COLO668 (cell line): ENCODE measurements at regions not wholly inside any gene's neighbourhood (a gene's known extent, or its start where the extent isn't known, plus 50 kb on each side); places are given as distances from the start of the nearest gene placed in this dataset.

Experiments used
- DNase-seq: peaks from one replicate; lab custom pipeline; 2025; ENCODE audit not compliant: unreplicated experiment; lab: John Stamatoyannopoulos, UW

- no peak for DNase-seq
These were observed 168.9 kb upstream of the MAF start for GRCh38 chr16:79769270-79769927.

DNA sequence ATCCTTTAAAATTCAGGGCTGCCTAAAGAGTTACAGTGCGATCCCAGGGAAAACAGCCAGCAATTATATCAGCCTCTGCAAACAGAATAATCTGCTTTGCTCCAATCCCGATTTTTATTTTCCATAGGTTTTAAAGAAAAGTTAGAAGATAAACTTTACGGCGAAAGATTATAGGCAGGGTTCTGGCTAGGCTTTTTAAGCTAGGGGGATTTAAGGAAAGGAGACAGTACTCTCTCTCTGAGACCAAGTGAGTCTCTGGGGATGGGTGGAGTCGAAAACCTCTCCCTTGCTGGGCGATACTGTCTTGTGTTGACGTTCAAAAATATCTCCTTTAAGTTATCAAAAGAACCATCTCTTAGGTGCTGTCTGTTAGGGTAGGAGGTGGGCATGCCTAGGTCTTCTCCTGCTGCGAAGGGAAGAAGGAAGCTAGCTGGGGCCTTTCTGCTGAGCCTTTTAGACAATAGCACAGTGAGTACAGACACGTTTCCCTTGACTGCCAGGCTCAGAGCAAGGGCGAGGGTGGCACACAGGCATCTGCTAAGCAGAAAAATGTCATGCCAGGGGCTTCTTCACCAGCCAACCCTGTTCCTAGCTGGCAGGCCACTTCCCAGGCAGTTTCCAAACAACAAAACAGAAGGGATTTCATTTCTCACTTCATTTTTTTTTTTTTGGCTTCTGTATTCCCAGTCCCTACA lies 167.9 kb upstream of the MAF start:
- DNase-seq = no peak

DNA sequence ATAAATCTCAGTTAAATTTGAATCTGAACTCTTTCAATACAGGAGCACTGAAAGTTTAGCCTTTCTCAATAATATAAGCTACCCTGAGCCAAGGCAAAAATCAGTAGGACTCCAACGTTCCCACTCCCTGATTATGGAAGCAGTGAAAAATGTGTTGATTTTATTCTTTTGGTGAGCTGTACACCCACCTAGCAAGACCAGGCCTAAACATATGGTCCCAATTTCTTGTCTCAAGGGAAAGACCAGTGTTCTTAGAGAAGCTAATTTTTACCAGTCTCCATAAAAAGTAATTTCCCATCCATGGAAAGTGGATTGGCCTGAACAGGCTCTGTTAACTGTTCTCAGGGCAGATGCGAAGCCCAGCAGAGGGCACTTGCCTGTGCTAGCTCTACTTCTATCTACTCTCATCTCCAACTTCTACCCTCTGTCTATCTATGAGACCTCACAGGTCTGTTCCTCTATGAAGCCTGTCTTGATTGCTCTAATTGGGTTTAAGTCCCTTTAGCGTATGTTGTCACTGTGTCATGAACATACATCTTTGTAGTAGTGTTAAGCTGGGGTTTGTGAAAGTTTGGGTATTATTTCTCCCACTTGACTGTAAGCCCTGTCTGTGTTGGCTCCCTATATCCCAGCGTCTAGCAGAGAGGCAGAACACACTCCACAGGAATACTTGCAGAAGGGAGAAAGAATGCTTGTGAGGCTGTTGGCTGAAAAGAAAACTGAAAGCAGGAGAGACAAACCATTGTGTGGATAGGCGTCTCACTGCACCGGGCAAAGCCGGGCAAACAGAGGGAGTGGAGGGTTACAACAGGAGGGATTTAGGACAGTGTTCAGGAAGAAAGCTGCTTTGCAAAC lies 167.1 kb upstream of the MAF start:
- DNase-seq = no peak

- no peak for DNase-seq
These were observed 165.4 kb upstream of the MAF start for GRCh38 chr16:79765901-79766394.

GRCh38 chr16:79765431-79765830 lies 164.9 kb upstream of the MAF start:
- no peak for DNase-seq

- DNase-seq = no peak
These were observed 164.0 kb upstream of the MAF start for GRCh38 chr16:79764415-79765110.

DNA sequence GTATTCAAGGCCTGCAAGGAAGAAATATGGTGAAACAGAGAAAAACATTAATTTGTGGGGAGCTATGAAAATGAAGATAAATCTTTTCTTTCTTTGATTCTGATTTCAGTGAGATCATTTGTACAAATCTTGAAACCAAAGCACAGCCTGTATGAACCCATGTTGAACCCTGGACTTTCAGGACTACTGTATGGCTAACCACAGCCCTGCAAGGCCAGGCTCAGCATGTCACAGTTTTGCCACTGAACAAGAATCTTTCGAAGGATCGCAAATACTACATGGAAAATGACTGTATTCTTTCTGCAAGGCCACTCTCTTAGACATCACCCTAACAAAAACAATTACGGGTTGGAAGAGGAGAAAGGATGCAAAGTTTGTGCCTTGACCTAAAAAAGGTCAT lies 161.7 kb upstream of the MAF start:
- DNase-seq = no peak

DNA sequence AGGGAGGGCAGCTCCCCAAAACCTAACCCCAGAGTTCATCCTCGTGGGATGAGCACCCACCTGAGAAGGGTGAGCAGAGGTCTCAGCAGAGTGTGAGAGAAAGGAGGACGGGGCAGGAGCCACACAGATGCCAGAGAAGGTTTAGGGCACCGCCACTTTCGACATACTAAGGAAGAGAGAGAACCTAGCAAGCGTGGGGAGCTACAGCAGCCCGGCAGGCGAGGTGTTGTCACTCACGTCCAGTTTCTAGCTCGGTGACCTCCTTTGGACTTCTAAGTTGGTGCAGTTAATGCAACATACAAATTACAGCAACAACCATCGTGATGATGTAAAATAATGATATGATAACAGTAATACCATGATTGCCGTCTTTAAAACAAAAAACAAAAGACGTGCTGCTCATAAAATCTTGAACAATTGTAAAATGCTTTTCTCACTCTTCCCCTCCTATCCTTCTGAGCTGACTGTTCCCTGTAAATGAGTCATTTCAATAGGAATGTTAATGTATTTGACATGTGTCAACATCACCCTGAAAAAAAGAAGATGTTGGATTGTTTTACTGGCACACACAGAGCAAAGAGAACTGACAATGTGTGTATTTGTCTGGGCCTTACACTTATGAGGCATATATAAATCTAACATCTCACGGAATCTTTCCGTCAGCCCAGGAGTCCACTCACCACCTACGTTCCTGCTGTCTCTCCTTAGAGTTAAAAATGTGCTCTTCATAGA lies 158.2 kb upstream of the MAF start:
- DNase-seq = no peak

DNA sequence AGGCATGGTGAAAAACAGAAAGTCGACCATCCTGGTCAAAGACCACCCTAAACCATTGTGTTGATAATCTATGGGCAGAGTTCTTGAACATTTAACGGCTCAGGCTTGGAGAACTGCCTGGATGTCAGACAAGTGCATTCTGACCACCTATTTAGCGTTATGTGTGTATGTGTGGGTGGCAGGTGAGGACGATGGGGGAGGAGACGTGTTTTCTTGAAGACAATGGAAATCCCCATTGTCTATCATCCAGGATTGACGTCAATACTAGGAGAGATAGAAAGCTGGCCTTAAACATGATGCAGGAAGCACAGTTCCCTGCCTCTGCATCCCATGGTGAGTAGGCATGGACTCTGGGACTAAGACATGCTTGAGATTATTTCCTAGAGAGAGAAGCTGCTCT lies 157.4 kb upstream of the MAF start:
- DNase-seq = no peak

DNA sequence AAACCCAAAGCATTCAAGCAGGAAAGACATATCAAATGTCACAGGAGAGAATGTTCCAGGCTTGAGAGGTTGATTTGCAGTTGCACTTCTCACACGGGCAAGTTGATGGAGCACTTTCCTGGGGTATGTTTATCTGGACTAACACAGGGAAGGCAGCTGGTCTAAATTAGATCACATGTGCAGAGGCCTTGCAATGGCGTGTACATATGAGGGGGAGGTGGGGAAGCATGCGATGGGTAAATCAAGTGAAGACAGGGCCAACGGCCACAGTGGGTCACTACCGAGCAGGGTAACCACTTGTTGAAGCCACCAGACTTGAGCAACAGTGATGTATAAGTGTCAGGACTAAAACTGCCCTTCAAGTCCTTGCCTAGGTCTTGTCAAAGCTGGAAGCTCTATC lies 156.6 kb upstream of the MAF start:
- peak; percentile 7 for DNase-seq

GRCh38 chr16:79756571-79756970 lies 156.0 kb upstream of the MAF start:
- no peak for DNase-seq

GRCh38 chr16:79754501-79754900 lies 154.0 kb upstream of the MAF start:
- DNase-seq = no peak

GRCh38 chr16:79754081-79754480 lies 153.5 kb upstream of the MAF start:
- DNase-seq = no peak

DNA sequence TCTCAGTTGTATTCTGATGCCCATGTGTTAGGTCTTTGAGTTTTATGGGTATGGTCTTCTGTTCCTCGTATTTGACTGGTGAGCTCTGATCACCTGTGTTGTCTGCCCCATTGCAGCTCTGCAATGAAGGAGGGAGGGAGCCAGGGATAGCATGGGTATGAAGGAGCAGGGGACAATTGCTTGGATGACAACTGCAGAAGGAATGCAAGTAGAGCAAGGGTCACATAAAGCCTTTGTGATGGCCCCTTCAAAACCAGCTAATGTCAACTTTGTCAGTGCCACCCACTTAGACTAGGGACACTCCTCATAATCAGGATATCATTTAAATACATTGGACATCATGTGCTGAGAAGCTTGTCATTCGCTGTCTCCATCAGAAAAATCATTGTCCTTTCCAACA lies 152.7 kb upstream of the MAF start:
- DNase-seq = no peak

GRCh38 chr16:79752396-79752795 lies 151.9 kb upstream of the MAF start:
- no peak for DNase-seq

DNA sequence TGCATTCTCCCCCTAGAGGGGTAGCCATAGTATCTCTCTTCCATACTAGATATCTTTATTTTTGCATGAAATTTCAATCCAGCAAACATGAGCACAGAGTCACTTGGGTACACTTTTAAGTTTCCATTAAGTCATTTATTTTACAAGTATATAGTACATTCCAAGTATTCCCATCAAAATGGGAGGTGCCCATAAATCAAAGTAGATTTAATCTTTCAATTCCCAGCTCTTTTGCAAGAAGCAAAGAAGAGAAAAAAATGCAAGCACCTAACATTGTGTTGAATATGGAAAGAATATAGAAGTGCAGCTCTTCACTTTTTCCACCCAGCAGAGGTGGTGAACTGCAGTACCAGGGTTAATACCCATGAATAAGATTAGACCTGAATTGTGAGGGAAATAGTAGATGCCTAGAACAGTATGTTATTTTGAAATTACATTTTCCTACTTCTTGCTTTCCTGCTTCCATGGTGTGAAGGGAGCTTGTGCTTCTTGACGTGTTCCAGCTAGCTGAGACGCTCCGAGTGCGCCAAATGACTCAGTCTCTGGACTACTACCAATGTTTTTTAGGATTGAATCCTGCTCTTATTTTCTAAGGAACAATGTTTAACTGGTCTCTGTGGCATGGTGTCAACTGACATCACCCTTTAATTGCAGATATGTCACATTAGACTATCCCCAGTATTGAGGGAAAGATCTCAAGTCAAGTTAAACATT lies 151.1 kb upstream of the MAF start:
- no peak for DNase-seq

DNA sequence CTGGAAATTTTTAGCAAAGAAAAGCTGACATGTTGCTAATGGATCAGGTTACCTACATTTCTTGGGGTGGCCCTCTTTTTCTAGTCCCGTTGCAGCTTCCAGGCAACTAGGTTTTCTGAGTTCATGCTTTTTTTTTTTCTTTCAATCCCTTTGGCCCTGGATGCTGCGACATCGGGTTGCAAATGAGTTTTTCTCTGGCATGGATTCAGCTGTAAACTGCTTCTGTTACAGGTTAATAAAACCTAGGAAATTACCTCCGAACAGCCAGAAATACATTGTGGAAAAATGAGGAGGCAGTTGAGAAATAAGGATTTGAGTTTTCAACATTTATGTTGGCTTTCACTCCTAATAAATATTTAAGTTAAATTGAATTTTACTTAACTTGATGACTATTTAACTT lies 149.8 kb upstream of the MAF start:
- no peak for DNase-seq

- no peak for DNase-seq
These were observed 148.1 kb upstream of the MAF start for GRCh38 chr16:79748629-79749028.

GRCh38 chr16:79747688-79748087 lies 147.2 kb upstream of the MAF start:
- DNase-seq = no peak

- peak; percentile 18 for DNase-seq
These were observed 139.7 kb upstream of the MAF start for GRCh38 chr16:79740252-79740651.
